IMR-90 (cell line): ENCODE measurements at regions not wholly inside any gene's neighbourhood (a gene's known extent, or its start where the extent isn't known, plus 50 kb on each side); places are given as distances from the start of the nearest gene placed in this dataset.

Experiments used
- BHLHE40 ChIP-seq: fragments of 150-350 bp; IDR thresholded peaks from 2 replicates; pipeline ENCODE4 v1.6.1; 2016; ENCODE audit warnings: mild to moderate bottlenecking, low read depth, low read length
- CEBPB ChIP-seq: IDR thresholded peaks from 2 replicates; pipeline ENCODE4 v1.6.1; 2012; ENCODE audit warnings: low read depth, low read length, improper control_type of control experiment
- CHD1 ChIP-seq: IDR thresholded peaks from 2 replicates; pipeline ENCODE4 v1.6.1; 2012; ENCODE audit warnings: low read depth, low read length, improper control_type of control experiment
- MAFK ChIP-seq: IDR thresholded peaks from 2 replicates; pipeline ENCODE4 v1.6.1; 2012; ENCODE audit warnings: low read depth, low read length, improper control_type of control experiment
- MXI1 ChIP-seq: IDR thresholded peaks from 2 replicates; pipeline ENCODE4 v1.6.1; 2012; ENCODE audit warnings: low read depth, mild to moderate bottlenecking, low read length, moderate library complexity, borderline replicate concordance
- POLR2A ChIP-seq: IDR thresholded peaks from 2 replicates; pipeline ENCODE4 v1.6.1; 2012; ENCODE audit warnings: mild to moderate bottlenecking, low read depth, low read length
- RFX5 ChIP-seq: IDR thresholded peaks from 2 replicates; pipeline ENCODE4 v1.8.0; 2012; ENCODE audit warnings: low read depth, mild to moderate bottlenecking, low read length, moderate library complexity
- SMC3 ChIP-seq: fragments of 150-350 bp; IDR thresholded peaks from 2 replicates; pipeline ENCODE4 v1.6.1; 2016; ENCODE audit warnings: low read depth, mild to moderate bottlenecking, antibody characterized with exemption, low read length, moderate library complexity
- TF ChIP-seq, protein P1 (sequence below): conservative IDR thresholded peaks from 2 replicates; pipeline ENCODE4 v1.5.1; 2012; ENCODE audit warnings: mild to moderate bottlenecking, low read depth, low read length, improper control_type of control experiment
- TF ChIP-seq, protein P2 (sequence below): fragments of 150-350 bp; IDR thresholded peaks from 2 replicates; pipeline ENCODE4 v1.6.1; 2017; ENCODE audit warnings: mild to moderate bottlenecking, antibody characterized with exemption, low read length, low read depth
- TF ChIP-seq, protein P3 (sequence below): fragments of 150-350 bp; IDR thresholded peaks from 2 replicates; pipeline ENCODE4 v1.6.1; 2016; ENCODE audit warnings: low read depth, mild to moderate bottlenecking, low read length, moderate library complexity, borderline replicate concordance

DNA sequence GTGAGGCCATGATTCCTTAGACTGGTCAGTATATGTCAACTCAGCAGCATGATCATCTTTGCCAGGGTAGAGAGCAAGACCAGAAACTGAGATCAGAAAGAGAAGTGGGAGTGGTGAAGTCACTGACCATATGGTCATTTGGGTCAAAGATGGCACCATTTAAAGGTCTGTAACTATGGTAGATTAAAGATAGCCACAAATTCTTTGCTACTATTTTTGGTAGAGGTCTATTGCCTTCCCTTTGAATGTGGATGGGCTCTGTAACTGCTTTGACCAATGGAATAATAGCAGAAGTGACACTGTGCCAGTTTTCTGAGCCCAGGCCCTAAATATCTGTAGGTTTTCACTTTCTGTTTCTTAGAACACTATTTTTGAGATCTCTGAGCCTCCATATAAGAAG, 117.6 kb downstream of the PCSK1 start:
- TF ChIP-seq, protein P1, sequence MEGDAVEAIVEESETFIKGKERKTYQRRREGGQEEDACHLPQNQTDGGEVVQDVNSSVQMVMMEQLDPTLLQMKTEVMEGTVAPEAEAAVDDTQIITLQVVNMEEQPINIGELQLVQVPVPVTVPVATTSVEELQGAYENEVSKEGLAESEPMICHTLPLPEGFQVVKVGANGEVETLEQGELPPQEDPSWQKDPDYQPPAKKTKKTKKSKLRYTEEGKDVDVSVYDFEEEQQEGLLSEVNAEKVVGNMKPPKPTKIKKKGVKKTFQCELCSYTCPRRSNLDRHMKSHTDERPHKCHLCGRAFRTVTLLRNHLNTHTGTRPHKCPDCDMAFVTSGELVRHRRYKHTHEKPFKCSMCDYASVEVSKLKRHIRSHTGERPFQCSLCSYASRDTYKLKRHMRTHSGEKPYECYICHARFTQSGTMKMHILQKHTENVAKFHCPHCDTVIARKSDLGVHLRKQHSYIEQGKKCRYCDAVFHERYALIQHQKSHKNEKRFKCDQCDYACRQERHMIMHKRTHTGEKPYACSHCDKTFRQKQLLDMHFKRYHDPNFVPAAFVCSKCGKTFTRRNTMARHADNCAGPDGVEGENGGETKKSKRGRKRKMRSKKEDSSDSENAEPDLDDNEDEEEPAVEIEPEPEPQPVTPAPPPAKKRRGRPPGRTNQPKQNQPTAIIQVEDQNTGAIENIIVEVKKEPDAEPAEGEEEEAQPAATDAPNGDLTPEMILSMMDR, result no peak
- no peak for TF ChIP-seq CEBPB
- no peak for TF ChIP-seq CHD1
- no peak for TF ChIP-seq MXI1
- TF ChIP-seq MAFK, result peak; percentile 6; the same call in 1 of the 2 replicates
- no peak for TF ChIP-seq BHLHE40
- no peak for TF ChIP-seq SMC3
- TF ChIP-seq, protein P2, sequence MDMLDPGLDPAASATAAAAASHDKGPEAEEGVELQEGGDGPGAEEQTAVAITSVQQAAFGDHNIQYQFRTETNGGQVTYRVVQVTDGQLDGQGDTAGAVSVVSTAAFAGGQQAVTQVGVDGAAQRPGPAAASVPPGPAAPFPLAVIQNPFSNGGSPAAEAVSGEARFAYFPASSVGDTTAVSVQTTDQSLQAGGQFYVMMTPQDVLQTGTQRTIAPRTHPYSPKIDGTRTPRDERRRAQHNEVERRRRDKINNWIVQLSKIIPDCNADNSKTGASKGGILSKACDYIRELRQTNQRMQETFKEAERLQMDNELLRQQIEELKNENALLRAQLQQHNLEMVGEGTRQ, result no peak
- TF ChIP-seq RFX5, result no peak
- TF ChIP-seq POLR2A, result no peak
- TF ChIP-seq, protein P3, sequence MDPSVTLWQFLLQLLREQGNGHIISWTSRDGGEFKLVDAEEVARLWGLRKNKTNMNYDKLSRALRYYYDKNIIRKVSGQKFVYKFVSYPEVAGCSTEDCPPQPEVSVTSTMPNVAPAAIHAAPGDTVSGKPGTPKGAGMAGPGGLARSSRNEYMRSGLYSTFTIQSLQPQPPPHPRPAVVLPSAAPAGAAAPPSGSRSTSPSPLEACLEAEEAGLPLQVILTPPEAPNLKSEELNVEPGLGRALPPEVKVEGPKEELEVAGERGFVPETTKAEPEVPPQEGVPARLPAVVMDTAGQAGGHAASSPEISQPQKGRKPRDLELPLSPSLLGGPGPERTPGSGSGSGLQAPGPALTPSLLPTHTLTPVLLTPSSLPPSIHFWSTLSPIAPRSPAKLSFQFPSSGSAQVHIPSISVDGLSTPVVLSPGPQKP, result no peak
